GM19395 (cell line): ENCODE measurements at regions not wholly inside any gene's neighbourhood (a gene's known extent, or its start where the extent isn't known, plus 50 kb on each side); places are given as distances from the start of the nearest gene placed in this dataset.

Experiments used
- ATAC-seq: cut with Tn5 transposase; IDR thresholded peaks from one replicate; pipeline ENCODE4 v1.9.1; 2021; ENCODE audit warnings: mild to moderate bottlenecking, moderate library complexity; ENCODE audit not compliant: unreplicated experiment

- no peak for ATAC-seq
These were observed 263.4 kb downstream of the DHX35 start for GRCh38 chr20:39225536-39225935.

- no peak for ATAC-seq
These were observed 260.0 kb downstream of the DHX35 start for GRCh38 chr20:39222101-39222500.

DNA sequence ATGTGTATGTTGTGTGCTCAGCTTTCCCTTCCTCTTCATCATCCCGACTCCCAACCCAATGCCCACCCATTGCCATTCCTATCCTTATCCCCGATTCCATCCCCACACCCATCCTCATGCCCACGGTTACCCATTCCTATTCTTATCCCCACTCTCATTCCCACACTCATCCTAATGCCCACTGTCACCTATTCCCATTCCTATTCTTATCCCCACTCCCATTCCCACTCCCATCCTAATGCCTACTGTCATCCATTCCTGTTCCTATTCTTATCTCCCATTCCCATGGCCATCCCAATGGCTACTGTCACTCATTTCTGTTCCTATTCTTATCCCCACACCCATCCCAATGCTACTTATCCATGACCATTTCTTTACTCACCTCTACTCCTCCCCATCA, 254.1 kb downstream of the DHX35 start:
- no peak for ATAC-seq

GRCh38 chr20:39214828-39215227, 252.7 kb downstream of the DHX35 start:
- no peak for ATAC-seq

DNA sequence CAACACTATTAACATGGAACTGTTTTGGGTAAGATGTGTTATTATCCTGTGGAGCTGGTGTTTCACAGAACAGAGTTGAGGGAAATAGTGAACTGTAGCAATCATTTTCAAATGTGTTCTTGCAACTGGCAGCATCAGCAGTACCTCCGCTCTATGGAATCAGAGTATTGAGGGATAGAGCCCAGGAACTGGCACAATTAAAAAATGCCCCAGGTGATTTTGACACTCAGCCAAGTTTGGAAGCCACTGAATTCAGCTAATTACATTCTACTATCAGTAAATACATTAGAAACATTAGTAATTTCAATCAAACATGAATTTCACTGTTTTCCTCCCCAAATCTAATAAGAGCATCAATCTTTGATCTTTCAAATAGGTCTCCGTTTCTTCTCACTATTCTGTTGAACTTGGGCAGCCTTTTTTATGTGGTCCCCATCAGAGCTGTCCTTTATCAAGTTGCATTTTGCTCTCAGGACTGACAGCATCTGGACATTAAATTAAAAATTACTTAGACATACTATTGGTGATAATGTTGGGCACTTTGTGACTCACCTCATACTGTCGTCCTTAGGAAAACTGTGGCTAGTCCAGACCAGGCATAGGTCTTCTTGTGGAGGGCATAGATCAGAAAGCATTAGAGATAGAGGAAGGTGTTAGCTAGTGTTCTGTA, 251.5 kb downstream of the DHX35 start:
- ATAC-seq = no peak

- ATAC-seq = no peak
These were observed 249.1 kb downstream of the DHX35 start for GRCh38 chr20:39211060-39211748.

DNA sequence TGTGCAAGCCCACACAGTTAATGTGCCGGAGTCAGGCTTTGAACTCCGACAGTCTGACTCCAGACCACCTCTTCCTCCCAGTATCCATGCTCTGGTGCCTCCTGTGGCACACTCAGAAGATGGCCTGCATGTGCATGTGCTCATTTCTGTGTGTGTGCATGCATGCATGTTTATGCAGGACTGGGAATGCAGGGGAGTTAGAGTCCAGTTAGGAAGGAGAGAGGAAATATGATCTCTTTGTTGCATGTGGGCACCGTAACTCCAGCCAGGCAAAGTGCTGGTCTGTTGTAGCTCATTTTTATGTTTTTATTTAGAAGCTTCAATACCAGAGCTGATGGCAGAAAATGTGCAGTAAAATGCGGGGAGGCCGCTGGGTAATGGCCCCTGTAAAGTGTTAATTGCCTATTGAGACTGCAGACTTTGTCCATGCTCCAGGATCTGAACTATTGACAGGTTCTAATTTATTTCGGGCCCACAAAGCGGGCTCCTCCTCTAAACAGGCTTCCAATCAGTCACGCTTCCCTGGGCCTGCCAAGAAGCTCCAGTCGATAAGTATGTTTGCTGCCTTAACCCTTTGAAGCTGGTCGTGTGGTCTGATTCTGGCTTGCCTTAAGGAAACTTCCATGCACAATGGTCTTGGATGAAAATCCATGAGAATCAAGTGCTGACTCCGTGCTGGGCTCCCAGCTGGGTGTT, 248.3 kb downstream of the DHX35 start:
- ATAC-seq = no peak

DNA sequence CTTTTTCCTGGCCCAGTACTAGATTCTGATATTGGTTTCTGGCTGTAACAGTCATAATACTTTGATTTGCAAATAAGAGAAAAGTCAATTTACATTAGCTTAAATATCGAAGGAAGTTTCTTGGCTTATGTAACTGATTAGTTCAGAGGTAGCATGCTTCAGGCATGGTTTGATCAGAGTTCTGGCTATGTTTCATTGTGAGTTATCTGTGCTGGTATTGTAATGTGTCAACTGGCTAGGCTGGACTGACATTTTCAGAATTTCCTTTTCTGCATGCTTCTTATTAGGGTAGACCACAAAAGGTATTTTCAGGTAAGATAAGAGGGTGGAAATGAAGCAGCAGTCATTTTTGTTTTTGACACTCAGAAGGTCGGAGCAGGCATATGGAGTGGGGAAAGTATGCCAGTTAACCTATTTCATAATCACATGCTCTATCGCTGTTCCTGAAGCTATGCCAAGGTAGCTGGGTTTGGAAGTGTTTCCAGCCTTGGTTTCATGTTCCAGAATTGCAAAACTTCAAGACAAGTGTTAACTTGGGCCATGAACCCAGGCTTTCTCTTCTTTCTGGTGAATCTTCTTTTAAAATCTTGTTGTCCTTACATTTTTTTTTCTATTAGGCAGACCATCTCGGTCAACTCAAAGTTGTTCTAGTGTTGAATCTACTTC, 244.9 kb downstream of the DHX35 start:
- no peak for ATAC-seq

DNA sequence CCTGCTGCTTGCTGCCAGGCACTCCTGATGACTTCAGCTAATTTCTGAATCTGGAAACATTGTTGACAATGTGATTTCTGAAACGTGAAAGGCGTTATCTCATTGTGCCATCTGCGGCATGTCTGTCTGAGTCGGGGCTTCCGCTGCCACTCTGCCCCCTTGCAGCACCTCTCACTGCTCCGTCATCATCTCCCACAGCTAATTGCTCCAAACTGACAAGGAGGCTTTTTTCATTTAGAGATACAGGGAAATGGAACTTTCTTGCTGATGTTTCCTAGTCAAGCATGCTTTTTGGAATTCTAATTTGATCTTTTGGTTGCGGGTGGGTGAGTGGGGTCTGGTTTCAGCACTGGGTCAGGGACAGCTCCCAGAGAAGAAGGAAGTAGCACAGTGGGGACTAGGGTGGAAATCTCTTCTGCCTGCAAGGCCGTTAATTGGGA, 233.5 kb downstream of the DHX35 start:
- no peak for ATAC-seq

DNA sequence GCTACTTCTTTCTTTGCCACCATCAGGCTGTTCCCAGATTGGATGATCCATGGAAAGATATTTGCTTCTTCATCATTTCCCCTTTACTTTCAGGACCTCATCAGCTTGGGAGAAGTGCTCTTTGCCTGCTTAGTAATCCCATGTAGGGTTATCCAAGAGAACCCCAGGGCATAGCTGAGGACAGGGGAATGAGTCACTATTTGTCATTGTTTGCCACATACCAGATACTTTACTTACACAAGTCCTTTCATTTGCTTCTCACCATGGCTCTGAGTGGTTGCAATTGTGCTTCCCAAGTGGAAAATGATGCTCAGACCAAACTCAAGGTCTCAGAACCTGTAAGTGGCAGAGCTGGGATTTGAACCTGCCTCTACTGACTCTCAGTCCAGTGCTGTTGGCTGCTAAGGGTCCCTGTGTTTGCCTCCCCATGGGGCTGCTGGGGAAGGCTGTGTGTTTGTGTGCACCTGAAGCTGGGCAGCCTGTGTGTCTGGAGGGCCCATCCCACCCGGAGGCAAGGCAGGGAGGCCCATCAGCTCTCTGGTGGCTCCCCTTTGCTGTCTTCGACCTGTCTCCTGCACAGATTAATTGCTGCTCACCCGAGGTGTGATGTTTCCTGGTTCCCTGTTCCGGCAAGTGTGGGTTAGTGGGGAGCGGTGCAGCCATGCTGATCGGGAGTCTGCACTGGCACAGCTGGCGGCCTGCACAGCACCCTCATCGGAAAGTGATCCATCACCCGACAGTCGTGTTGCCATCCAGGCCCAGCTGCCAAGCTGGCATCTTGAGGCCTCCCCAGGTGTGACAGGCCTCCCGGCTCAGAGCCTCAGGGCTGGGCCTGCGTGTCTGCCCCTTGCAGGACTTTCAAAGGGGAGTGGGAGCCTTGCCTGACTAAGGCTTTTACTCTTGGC, 228.8 kb downstream of the DHX35 start:
- ATAC-seq = no peak

- ATAC-seq = no peak
These were observed 226.2 kb downstream of the DHX35 start for GRCh38 chr20:39188266-39188765.

DNA sequence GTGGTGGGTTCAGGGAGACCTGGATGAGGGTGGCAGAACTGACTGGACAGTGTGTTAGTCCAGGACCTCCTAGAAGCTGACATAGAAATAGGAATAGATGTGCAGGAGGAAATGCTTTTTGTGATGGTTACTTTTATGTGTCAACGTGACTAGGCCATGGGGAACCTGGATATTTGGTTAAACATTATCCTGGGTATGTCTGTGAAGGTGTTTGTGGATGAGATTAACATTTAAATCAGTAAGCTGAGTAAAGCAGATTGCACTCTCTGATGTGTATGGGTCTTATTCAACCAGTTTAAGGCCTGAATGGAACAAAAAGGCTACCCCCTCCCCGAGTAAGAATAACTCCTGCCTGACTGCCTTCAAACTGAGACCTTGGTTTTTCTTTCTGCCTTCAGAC, 219.3 kb downstream of the DHX35 start:
- no peak for ATAC-seq

DNA sequence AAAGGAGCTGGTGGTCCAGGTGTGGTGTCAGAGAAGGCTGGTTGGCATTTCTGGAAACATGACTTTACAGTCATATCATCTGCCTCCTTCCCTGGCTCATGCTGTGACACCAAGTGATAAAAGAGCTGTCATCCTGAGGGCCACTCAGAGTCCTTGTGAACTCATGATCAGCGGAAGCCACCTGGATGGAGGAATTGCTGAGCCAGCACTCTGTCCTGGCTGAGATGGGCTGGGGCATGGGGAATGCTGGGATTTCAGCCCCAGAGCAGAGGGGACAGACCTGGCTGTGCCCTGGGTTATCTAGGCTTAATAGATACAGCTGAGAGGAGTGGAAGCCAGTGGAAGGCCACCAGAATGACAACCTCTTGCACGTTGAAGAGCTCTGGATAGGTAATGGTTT, 214.3 kb downstream of the DHX35 start:
- ATAC-seq = no peak

- no peak for ATAC-seq
These were observed 208.8 kb downstream of the DHX35 start for GRCh38 chr20:39170896-39171463.

- no peak for ATAC-seq
These were observed 203.0 kb downstream of the DHX35 start for GRCh38 chr20:39165099-39165498.

GRCh38 chr20:39164642-39165041, 202.5 kb downstream of the DHX35 start:
- ATAC-seq = no peak

DNA sequence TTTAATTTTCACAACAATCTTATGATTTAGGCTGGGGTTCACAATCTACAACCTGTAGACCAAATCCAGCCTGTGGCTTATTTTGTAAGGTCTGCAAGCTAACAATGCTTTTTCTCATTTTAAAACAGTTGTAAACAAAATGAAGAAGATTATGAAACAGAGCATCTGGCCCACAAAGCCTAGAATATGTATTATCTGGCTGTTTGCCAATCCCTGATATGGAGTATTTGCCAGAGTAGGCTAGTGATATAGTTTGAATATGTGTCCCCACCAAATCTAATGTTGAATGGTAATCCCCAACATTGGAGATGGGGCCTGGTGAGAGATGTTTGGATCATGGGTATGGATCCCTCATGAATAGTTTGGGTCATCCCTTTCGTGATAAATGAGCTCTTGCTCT, 201.8 kb downstream of the DHX35 start:
- ATAC-seq = no peak

DNA sequence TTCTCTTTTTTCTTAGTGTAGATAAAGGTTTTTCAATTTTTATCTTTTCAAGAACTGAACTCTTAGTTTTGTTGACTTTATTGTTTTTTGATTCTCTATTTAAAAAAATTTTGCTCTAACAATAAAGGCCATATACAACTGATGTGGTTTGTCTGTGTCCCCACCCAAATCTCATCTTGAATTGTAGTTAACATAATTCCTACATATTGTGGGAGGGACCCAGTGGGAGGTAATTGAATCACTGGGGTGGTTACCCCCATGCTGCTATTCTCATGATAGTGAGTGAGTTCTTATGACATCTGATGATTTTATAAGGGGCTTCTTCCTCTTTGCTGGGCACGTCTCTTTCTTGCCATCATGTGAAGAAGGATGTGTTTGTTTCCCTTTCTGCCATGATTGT, 199.8 kb downstream of the DHX35 start:
- no peak for ATAC-seq

DNA sequence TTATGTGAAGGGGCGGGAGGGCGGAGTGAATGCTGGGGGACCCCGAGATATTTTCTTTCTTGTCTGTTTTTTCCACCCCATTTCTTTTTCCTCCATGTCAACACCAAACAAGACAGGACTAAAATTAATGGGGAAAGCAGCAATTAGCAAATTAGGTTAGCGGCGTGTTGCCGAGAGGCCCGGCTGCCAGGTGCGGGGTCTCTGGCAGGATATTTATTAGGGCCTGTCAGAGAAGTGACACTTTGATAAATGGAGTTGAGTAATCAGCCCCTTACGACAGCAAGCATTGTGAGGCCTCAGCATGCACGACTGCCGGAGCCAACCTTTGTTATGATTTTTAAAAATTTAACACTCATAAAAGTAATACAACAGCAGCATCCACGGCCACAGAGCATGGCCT, 193.8 kb downstream of the DHX35 start:
- no peak for ATAC-seq

- ATAC-seq = no peak
These were observed 190.6 kb downstream of the DHX35 start for GRCh38 chr20:39152742-39153141.
